GM23338 (cell line): ENCODE measurements at regions not wholly inside any gene's neighbourhood (a gene's known extent, or its start where the extent isn't known, plus 50 kb on each side); places are given as distances from the start of the nearest gene placed in this dataset.

Experiments
- ATAC-seq: fragments of 200-7000 bp; cut with Tn5 transposase; 3 replicates; pipeline ENCODE4 v1.9.1; 2020
- DNase-seq: peaks from one replicate; pipeline ENCODE4 v3.0.0-alpha.2; 2015; ENCODE audit warnings: low spot score
- H2AFZ ChIP-seq: fragments of 200-600 bp; sonication (generic); 2 replicates; pipeline ENCODE4 v1.8.0; 2016; ENCODE audit warnings: antibody characterized with exemption, mild to moderate bottlenecking, moderate library complexity
- H3F3A ChIP-seq: fragments of 200-600 bp; sonication (generic); replicated peaks from 2 replicates; pipeline ENCODE4 v1.8.0; 2017; ENCODE audit warnings: antibody characterized with exemption, mixed run types, low read depth
- H3K27ac ChIP-seq: fragments of 200-600 bp; sonication (generic); 2 replicates; pipeline ENCODE4 v1.6.1; 2016; ENCODE audit warnings: low read depth
- H3K27me3 ChIP-seq: fragments of 200-600 bp; sonication (generic); 2 replicates; pipeline ENCODE4 v1.8.0; 2016; ENCODE audit warnings: mild to moderate bottlenecking, mixed run types, moderate library complexity; ENCODE audit not compliant: insufficient read depth
- H3K36me3 ChIP-seq: fragments of 200-600 bp; sonication (generic); 2 replicates; pipeline ENCODE4 v1.8.0; 2016; ENCODE audit warnings: mild to moderate bottlenecking; ENCODE audit not compliant: insufficient read depth
- H3K4me1 ChIP-seq: fragments of 200-600 bp; sonication (generic); 2 replicates; pipeline ENCODE4 v1.8.0; 2016; ENCODE audit warnings: mild to moderate bottlenecking, moderate library complexity; ENCODE audit not compliant: insufficient read depth
- H3K4me2 ChIP-seq: fragments of 200-600 bp; sonication (generic); 2 replicates; pipeline ENCODE4 v1.7.1; 2017; ENCODE audit warnings: mixed run types
- H3K4me3 ChIP-seq: fragments of 200-600 bp; sonication (generic); 2 replicates; pipeline ENCODE4 v1.6.1; 2016; ENCODE audit warnings: mixed run types
- H3K79me2 ChIP-seq: fragments of 200-600 bp; sonication (generic); replicated peaks from 2 replicates; pipeline ENCODE4 v1.8.0; 2017; ENCODE audit warnings: mild to moderate bottlenecking; ENCODE audit not compliant: insufficient read depth
- H3K9me2 ChIP-seq: fragments of 200-600 bp; sonication (generic); 2 replicates; pipeline ENCODE4 v1.8.0; 2017; ENCODE audit not compliant: insufficient read depth
- H4K20me1 ChIP-seq: fragments of 200-600 bp; sonication (generic); replicated peaks from 2 replicates; pipeline ENCODE4 v1.8.0; 2017; ENCODE audit warnings: mild to moderate bottlenecking; ENCODE audit not compliant: insufficient read depth
- H3K27ac Mint-ChIP-seq: 2 replicates; pipeline ENCODE4 v1.8.0; 2020; ENCODE audit warnings: inconsistent platforms, mild to moderate bottlenecking, moderate library complexity, mixed read lengths
- H3K27me3 Mint-ChIP-seq: 3 replicates; pipeline ENCODE4 v1.8.0; 2022; ENCODE audit warnings: low read depth, mild to moderate bottlenecking, moderate library complexity, mixed read lengths, inconsistent platforms; ENCODE audit not compliant: insufficient read depth, poor library complexity
- H3K36me3 Mint-ChIP-seq: 3 replicates; pipeline ENCODE4 v1.8.0; 2021; ENCODE audit warnings: low read depth, mild to moderate bottlenecking, inconsistent platforms, moderate library complexity, mixed read lengths
- H3K4me1 Mint-ChIP-seq: 3 replicates; pipeline ENCODE4 v1.8.0; 2020; ENCODE audit warnings: mild to moderate bottlenecking, inconsistent platforms, mixed read lengths
- H3K4me3 Mint-ChIP-seq: 3 replicates; pipeline ENCODE4 v1.8.0; 2021; ENCODE audit warnings: moderate library complexity, mild to moderate bottlenecking, inconsistent platforms, mixed read lengths
- H3K9me3 Mint-ChIP-seq: 3 replicates; pipeline ENCODE4 v1.8.0; 2020; ENCODE audit warnings: moderate library complexity, mild to moderate bottlenecking, inconsistent platforms, mixed read lengths
- CREB1 ChIP-seq: fragments of 250-450 bp; sonication (Bioruptor Pico); IDR thresholded peaks from 2 replicates; pipeline ENCODE4 v1.5.0; 2020; ENCODE audit warnings: low read depth, mild to moderate bottlenecking, moderate library complexity
- EZH2 ChIP-seq: fragments of 200-600 bp; sonication (generic); IDR thresholded peaks from one replicate; pipeline ENCODE4 v1.8.0; 2017; ENCODE audit warnings: antibody characterized with exemption, mild to moderate bottlenecking, low read depth; ENCODE audit not compliant: unreplicated experiment
- EZH2phosphoT487 ChIP-seq: fragments of 200-600 bp; sonication (generic); IDR thresholded peaks from one replicate; pipeline ENCODE4 v1.8.1; 2018; ENCODE audit warnings: antibody characterized with exemption; ENCODE audit not compliant: unreplicated experiment
- JUNB ChIP-seq: IDR thresholded peaks from one replicate; pipeline ENCODE4 v1.6.1; 2016; ENCODE audit warnings: antibody characterized with exemption; ENCODE audit not compliant: unreplicated experiment
- POLR2AphosphoS5 ChIP-seq: IDR thresholded peaks from 2 replicates; pipeline ENCODE4 v1.6.1; 2016; ENCODE audit warnings: antibody characterized with exemption, low read depth
- ZNF114 ChIP-seq: fragments of 250-450 bp; sonication (Bioruptor Pico); IDR thresholded peaks from 2 replicates; pipeline ENCODE4 v1.5.0; 2020; ENCODE audit warnings: mild to moderate bottlenecking, moderate library complexity
- ZNF331 ChIP-seq: fragments of 250-450 bp; sonication (Bioruptor Pico); IDR thresholded peaks from 2 replicates; pipeline ENCODE4 v1.5.0; 2020; ENCODE audit warnings: low read depth, mild to moderate bottlenecking, moderate library complexity
- TF ChIP-seq, protein P1 (sequence below): fragments of 250-450 bp; sonication (Bioruptor Pico); IDR thresholded peaks from 2 replicates; pipeline ENCODE4 v1.5.0; 2020; ENCODE audit warnings: mild to moderate bottlenecking, moderate library complexity
- TF ChIP-seq, protein P2 (sequence below): IDR thresholded peaks from 2 replicates; pipeline ENCODE4 v1.6.1; 2016; ENCODE audit warnings: antibody characterized with exemption

DNA sequence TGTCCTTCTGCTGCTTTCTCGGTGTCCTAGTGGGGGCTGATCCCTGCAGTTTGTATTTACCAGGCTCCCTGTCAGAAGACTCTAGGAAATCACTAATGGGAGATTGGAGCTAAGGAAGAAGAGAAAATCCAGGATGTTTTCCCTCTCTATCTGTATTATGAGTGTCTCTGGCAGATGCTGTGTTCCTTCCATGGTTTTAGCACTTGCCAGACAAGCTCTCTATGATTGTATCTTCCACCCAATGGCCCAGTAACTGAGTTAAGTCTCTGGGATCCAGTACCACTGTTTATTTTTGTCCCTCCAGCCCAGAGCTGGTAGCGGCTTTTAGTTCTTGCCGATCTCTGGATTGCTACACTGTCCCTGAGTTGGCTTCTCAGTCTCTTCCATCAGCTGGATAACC, 494.8 kb upstream of the SLC39A10 start:
- no peak overlapping the region for H3K4me3 Mint-ChIP-seq

More for the DNA sequence above, 494.8 kb upstream of the SLC39A10 start:
- Mint-ChIP-seq H3K27me3 (no peaks in the 10 kb centered on the region), H3K4me1 (no peaks in the 10 kb centered on the region), H3K27ac (no peak overlapping the region), H3K9me3 (no peaks in the 10 kb centered on the region), H3K36me3 (no peaks in the 10 kb centered on the region)
- Histone ChIP-seq H3K9me2 (no peaks in the 10 kb centered on the region), H3K27ac (no peak overlapping the region), H3K36me3 (no peaks in the 10 kb centered on the region), H3F3A (no peaks in the 10 kb centered on the region), H2AFZ (no peak overlapping the region), H3K79me2 (no peaks in the 10 kb centered on the region), H3K4me1 (no peaks in the 10 kb centered on the region), H3K27me3 (no peaks in the 10 kb centered on the region), H4K20me1 (no peaks in the 10 kb centered on the region), H3K4me2 (no peak overlapping the region), H3K4me3 (no peak overlapping the region)
- TF ChIP-seq, protein P1, sequence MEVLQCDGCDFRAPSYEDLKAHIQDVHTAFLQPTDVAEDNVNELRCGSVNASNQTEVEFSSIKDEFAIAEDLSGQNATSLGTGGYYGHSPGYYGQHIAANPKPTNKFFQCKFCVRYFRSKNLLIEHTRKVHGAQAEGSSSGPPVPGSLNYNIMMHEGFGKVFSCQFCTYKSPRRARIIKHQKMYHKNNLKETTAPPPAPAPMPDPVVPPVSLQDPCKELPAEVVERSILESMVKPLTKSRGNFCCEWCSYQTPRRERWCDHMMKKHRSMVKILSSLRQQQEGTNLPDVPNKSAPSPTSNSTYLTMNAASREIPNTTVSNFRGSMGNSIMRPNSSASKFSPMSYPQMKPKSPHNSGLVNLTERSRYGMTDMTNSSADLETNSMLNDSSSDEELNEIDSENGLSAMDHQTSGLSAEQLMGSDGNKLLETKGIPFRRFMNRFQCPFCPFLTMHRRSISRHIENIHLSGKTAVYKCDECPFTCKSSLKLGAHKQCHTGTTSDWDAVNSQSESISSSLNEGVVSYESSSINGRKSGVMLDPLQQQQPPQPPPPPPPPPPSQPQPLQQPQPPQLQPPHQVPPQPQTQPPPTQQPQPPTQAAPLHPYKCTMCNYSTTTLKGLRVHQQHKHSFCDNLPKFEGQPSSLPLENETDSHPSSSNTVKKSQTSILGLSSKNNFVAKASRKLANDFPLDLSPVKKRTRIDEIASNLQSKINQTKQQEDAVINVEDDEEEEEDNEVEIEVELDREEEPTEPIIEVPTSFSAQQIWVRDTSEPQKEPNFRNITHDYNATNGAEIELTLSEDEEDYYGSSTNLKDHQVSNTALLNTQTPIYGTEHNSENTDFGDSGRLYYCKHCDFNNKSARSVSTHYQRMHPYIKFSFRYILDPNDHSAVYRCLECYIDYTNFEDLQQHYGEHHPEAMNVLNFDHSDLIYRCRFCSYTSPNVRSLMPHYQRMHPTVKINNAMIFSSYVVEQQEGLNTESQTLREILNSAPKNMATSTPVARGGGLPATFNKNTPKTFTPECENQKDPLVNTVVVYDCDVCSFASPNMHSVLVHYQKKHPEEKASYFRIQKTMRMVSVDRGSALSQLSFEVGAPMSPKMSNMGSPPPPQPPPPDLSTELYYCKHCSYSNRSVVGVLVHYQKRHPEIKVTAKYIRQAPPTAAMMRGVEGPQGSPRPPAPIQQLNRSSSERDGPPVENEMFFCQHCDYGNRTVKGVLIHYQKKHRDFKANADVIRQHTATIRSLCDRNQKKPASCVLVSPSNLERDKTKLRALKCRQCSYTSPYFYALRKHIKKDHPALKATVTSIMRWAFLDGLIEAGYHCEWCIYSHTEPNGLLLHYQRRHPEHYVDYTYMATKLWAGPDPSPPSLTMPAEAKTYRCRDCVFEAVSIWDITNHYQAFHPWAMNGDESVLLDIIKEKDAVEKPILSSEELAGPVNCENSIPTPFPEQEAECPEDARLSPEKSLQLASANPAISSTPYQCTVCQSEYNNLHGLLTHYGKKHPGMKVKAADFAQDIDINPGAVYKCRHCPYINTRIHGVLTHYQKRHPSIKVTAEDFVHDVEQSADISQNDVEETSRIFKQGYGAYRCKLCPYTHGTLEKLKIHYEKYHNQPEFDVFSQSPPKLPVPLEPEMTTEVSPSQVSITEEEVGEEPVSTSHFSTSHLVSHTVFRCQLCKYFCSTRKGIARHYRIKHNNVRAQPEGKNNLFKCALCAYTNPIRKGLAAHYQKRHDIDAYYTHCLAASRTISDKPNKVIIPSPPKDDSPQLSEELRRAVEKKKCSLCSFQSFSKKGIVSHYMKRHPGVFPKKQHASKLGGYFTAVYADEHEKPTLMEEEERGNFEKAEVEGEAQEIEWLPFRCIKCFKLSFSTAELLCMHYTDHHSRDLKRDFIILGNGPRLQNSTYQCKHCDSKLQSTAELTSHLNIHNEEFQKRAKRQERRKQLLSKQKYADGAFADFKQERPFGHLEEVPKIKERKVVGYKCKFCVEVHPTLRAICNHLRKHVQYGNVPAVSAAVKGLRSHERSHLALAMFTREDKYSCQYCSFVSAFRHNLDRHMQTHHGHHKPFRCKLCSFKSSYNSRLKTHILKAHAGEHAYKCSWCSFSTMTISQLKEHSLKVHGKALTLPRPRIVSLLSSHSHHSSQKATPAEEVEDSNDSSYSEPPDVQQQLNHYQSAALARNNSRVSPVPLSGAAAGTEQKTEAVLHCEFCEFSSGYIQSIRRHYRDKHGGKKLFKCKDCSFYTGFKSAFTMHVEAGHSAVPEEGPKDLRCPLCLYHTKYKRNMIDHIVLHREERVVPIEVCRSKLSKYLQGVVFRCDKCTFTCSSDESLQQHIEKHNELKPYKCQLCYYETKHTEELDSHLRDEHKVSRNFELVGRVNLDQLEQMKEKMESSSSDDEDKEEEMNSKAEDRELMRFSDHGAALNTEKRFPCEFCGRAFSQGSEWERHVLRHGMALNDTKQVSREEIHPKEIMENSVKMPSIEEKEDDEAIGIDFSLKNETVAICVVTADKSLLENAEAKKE (CRISPR knock-in tag) = no peak
- TF ChIP-seq ZNF331 (no peak), POLR2AphosphoS5 (no peak), ZNF114 (CRISPR knock-in tag) (no peak), JUNB (no peak), EZH2 (no peak), EZH2phosphoT487 (no peak), CREB1 (no peak)
- TF ChIP-seq, protein P2, sequence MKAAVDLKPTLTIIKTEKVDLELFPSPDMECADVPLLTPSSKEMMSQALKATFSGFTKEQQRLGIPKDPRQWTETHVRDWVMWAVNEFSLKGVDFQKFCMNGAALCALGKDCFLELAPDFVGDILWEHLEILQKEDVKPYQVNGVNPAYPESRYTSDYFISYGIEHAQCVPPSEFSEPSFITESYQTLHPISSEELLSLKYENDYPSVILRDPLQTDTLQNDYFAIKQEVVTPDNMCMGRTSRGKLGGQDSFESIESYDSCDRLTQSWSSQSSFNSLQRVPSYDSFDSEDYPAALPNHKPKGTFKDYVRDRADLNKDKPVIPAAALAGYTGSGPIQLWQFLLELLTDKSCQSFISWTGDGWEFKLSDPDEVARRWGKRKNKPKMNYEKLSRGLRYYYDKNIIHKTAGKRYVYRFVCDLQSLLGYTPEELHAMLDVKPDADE = no peak
- ATAC-seq (no peak), DNase-seq (no peak)
